K562 (cell line): ENCODE measurements at regions not wholly inside any gene's neighbourhood (a gene's known extent, or its start where the extent isn't known, plus 50 kb on each side); places are given as distances from the start of the nearest gene placed in this dataset.
"Not testable (repeated sequence)": the region's sequence is repeated elsewhere in the genome, so short reads cannot be mapped to it uniquely, and the experiment has no call there.

Experiments used
- ATAC-seq: fragments of 200-7000 bp; cut with Tn5 transposase; 3 replicates; pipeline ENCODE4 v1.9.1; 2020; ENCODE audit warnings: moderate library complexity
- BruUV-seq: library from RNA; stranded (reverse); fragments of 400-500 nt; replicated peaks from 2 replicates; lab custom pipeline; 2021; lab: Mats Ljungman, UMichigan
- CTCF ChIA-PET: fragments of 300-600 bp; formaldehyde crosslinking; extraction: SDS; loops from one replicate; lab custom pipeline; 2021; ENCODE audit warnings: low intra/inter-chr PET ratio; lab: Yijun Ruan, JAX
- POLR2A ChIA-PET: fragments of 300-600, 350-650 bp; sonication (Branson Sonifier 250); formaldehyde crosslinking; extraction: SDS; loops from one replicate; lab custom pipeline; 2021; ENCODE audit warnings: antibody characterized with exemption, inconsistent platforms; lab: Yijun Ruan, JAX
- DNase-seq, 4 experiments: peaks; one replicate each; pipeline versions ENCODE4 v3.0.0 to v3.0.0-alpha.2; 2011 to 2018; ENCODE audit warnings: low spot score in 3 of 4, mixed read lengths in 3 of 4; ENCODE audit errors: extremely low read depth in 1 of 4
- FAIRE-seq: peaks from 2 replicates; lab custom pipeline; 2011; peaks lifted over from hg19 to GRCh38; lab: Jason Lieb, UNC
- H2AFZ ChIP-seq: 2 replicates; pipeline ENCODE4 v1.6.0; 2011; ENCODE audit warnings: low read depth, low read length, control low read depth, inconsistent platforms
- H3K27ac ChIP-seq: fragments of 200-600 bp; 3 replicates; pipeline ENCODE4 v1.8.0; 2011; ENCODE audit warnings: low read depth, mild to moderate bottlenecking, control low read depth, inconsistent platforms, low read length, moderate library complexity, mixed read lengths; ENCODE audit errors: extremely low read depth
- H3K27me3 ChIP-seq, 2 experiments: fragments of 300-600 bp in 1 of 2; 2 replicates in 1 of 2; 3 replicates in 1 of 2; pipeline versions ENCODE4 v1.6.0 to v1.8.0; 2011; ENCODE audit warnings: inconsistent platforms in 2 of 2, low read length in 2 of 2, mild to moderate bottlenecking in 1 of 2, mixed read lengths in 1 of 2, moderate library complexity in 1 of 2; ENCODE audit not compliant: control insufficient read depth in 2 of 2, insufficient read depth in 2 of 2
- H3K36me3 ChIP-seq: fragments of 300-600 bp; 3 replicates; pipeline ENCODE4 v1.8.0; 2011; ENCODE audit warnings: mild to moderate bottlenecking, low read length, inconsistent platforms; ENCODE audit not compliant: control insufficient read depth, insufficient read depth
- H3K4me1 ChIP-seq, 2 experiments: fragments of 200-600 bp in 1 of 2; replicated peaks in 1 of 2; 2 replicates in 1 of 2; 3 replicates in 1 of 2; pipeline versions ENCODE4 v1.5.1 to v1.8.0; 2011; ENCODE audit warnings: inconsistent platforms in 2 of 2, low read length in 2 of 2, mild to moderate bottlenecking in 1 of 2, mixed read lengths in 1 of 2, moderate library complexity in 1 of 2; ENCODE audit not compliant: control insufficient read depth in 2 of 2, insufficient read depth in 2 of 2
- H3K4me2 ChIP-seq: 2 replicates; pipeline ENCODE4 v1.6.1; 2011; ENCODE audit warnings: low read length, control low read depth, inconsistent platforms, mixed read lengths; ENCODE audit not compliant: insufficient read depth
- H3K4me3 ChIP-seq: fragments of 200-600 bp; sonication (generic), shearing (Covaris generic); 2 replicates; pipeline ENCODE4 v1.5.1; 2016; ENCODE audit warnings: control low read depth, inconsistent platforms
- H3K79me2 ChIP-seq: fragments of 200-600 bp; 3 replicates; pipeline ENCODE4 v1.8.0; 2011; ENCODE audit warnings: low read length, inconsistent platforms; ENCODE audit not compliant: control insufficient read depth, insufficient read depth
- H3K9ac ChIP-seq, 2 experiments: 2 replicates each; pipeline versions ENCODE4 v1.6.0 to v1.6.1; 2011; ENCODE audit warnings: low read depth in 2 of 2, low read length in 2 of 2, control low read depth in 1 of 2, inconsistent platforms in 1 of 2, mild to moderate bottlenecking in 1 of 2, mixed read lengths in 1 of 2; ENCODE audit not compliant: insufficient read depth in 1 of 2
- H3K9me1 ChIP-seq: one replicate; pipeline ENCODE4 v1.6.0; 2011; ENCODE audit warnings: inconsistent platforms, mild to moderate bottlenecking, low read length, moderate library complexity; ENCODE audit not compliant: control insufficient read depth, insufficient read depth
- H3K9me3 ChIP-seq: replicated peaks from 2 replicates; pipeline ENCODE4 v1.5.1; 2011; ENCODE audit warnings: low read depth, low read length, inconsistent platforms; ENCODE audit not compliant: control insufficient read depth, insufficient read depth
- H4K20me1 ChIP-seq: replicated peaks from 2 replicates; pipeline ENCODE4 v1.6.1; 2011; ENCODE audit warnings: low read length, inconsistent platforms, mixed read lengths; ENCODE audit not compliant: control insufficient read depth, insufficient read depth
- SLC30A9 ChIP-seq: fragments of 250-450 bp; sonication (Bioruptor Pico); IDR thresholded peaks from 2 replicates; pipeline ENCODE4 v1.8.0; 2022; ENCODE audit warnings: mild to moderate bottlenecking, moderate library complexity
- XRCC4 ChIP-seq: IDR thresholded peaks from one replicate; pipeline ENCODE4 v1.6.1; 2011; ENCODE audit not compliant: insufficient read depth, insufficient read length; ENCODE audit errors: extremely low read depth
- ZNF3 ChIP-seq: fragments of 250-450 bp; sonication (Bioruptor Pico); IDR thresholded peaks from 2 replicates; pipeline ENCODE4 v1.5.0; 2021; ENCODE audit warnings: mild to moderate bottlenecking, moderate library complexity
- WGBS: fragments of 100-300 bp; shearing (Covaris generic); methylation state at CpG from one replicate; pipeline ENCODE4 v1.1.6; 2016; ENCODE audit warnings: low coverage, mixed read lengths; ENCODE audit not compliant: insufficient coverage; ENCODE audit errors: missing lambda C conversion rate; 5-methylcytosine and 5-hydroxymethylcytosine counted together
- in situ Hi-C: fragments of 300-500 bp; cut with MboI; formaldehyde crosslinking; loops from 4 replicates; pipeline ENCODE4 v1.15.0; 2018; ENCODE audit warnings: inconsistent platforms, mixed read lengths
- intact Hi-C: fragments of 100-400 bp; cut with micrococcal nuclease; formaldehyde crosslinking; loops from 2 replicates; pipeline ENCODE4 v1.14.2; 2022

DNA sequence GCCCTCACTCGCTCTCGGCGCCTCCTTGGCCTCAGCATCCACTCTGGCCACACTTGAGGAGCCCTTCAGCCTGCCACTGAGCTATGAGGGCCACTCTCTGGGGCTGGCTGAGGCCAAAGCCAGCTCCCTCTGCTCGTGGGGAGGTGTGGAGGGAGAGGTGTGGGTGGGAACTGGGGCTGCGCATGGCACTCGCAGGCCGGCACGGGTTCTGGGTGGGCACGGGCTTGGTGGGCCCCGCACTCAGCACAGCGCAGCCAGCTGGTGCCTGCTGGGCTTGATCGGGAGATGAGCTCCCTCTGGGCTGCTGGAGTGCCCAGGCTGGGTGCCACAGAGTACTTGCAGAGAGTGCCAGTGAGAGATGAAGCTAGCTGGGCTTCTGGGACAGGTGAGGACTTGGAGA, 875.5 kb downstream of the XPNPEP1 start:
- in situ Hi-C loops, result no loop called here

DNA sequence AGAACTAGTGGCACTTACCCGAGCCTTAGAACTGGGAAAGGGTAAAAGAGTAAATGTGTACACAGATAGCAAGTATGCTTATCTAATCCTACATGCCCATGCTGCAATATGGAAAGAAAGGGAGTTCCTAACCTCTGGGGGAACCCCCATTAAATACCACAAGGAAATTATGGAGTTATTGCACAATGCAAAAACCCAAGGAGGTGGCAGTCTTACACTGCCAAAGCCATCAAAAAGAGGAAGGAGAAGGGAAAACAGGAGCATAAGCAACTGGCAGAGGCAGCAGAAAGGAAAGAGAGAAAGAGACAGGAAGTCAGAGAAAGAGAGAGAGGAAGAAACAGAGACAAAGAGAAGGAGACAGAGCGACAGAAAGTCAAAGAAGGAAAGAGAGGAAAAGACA, 876.9 kb downstream of the XPNPEP1 start:
- H3K79me2 ChIP-seq, H3K4me3 ChIP-seq, intact Hi-C loops, CTCF ChIA-PET, in situ Hi-C loops, FAIRE-seq, H3K27me3 ChIP-seq, DNase-seq, ATAC-seq, H3K4me1 ChIP-seq, H3K27ac ChIP-seq, H4K20me1 ChIP-seq, POLR2A ChIA-PET, H3K9me1 ChIP-seq, H3K9me3 ChIP-seq, H3K9ac ChIP-seq, H3K36me3 ChIP-seq, H2AFZ ChIP-seq, H3K4me2 ChIP-seq, BruUV-seq: not testable (repeated sequence)
- 0% methylated on average over 1 of the region's 2 CpGs for WGBS

More for the DNA sequence above, 875.5 kb downstream of the XPNPEP1 start:
- Histone ChIP-seq H3K4me2 (no peak overlapping the region), H3K4me1 (no peaks in the 10 kb centered on the region), H3K4me3 (no peak overlapping the region), H3K27me3 (no peaks in the 10 kb centered on the region), H3K79me2 (no peaks in the 10 kb centered on the region), H3K9ac (no peak overlapping the region), H3K9me3 (no peaks in the 10 kb centered on the region), H2AFZ (no peak overlapping the region), H4K20me1 (no peaks in the 10 kb centered on the region), H3K9me1 (no peaks in the 10 kb centered on the region), H3K27ac (no peak overlapping the region), H3K36me3 (no peaks in the 10 kb centered on the region)
- BruUV-seq, result no TSS peak
- TF ChIP-seq ZNF3 (CRISPR knock-in tag), result no peak
- no peak for TF ChIP-seq SLC30A9 (CRISPR knock-in tag)
- TF ChIP-seq XRCC4, result no peak
- no peak for DNase-seq
- FAIRE-seq, result no peak
- ChIA-PET CTCF (no interaction called here), POLR2A (interaction anchor here (0.6 kb wide), 1 partner anchor 1453 kb away, joined by 3 read pairs; no protein-coding TSS in a partner anchor)
- 0% methylated on average over 4 of the region's 12 CpGs for WGBS
- intact Hi-C loops, result no loop called here
- no peak for ATAC-seq
